HT-29 (cell line): ENCODE measurements at regions not wholly inside any gene's neighbourhood (a gene's known extent, or its start where the extent isn't known, plus 50 kb on each side); places are given as distances from the start of the nearest gene placed in this dataset.
A peak's percentile ranks its signal among the peaks of the same experiment; 100 is the strongest.

Experiments used
- DNase-seq: peaks from one replicate; pipeline ENCODE4 v3.0.0-alpha.2; 2015; ENCODE audit warnings: low spot score

DNA sequence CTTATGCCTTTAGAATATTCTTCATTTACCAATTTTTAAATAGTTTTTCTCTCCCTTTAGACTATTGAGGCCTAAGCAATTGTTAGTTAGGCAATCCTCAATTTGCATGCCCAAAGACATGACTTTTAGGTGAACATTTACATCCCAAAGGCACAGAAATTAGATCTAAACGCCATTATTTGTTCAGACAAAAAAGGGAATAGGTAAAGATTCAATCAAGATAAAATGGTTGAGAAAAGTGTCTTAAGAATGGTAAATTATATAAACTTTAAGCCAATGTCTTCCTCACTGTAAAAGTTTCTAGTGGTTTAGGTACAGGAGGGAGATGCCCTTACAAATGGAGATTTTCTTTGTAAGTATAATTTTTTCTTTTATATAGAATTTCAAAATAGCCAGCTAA, 50.2 kb upstream of the MME start:
- DNase-seq = no peak

DNA sequence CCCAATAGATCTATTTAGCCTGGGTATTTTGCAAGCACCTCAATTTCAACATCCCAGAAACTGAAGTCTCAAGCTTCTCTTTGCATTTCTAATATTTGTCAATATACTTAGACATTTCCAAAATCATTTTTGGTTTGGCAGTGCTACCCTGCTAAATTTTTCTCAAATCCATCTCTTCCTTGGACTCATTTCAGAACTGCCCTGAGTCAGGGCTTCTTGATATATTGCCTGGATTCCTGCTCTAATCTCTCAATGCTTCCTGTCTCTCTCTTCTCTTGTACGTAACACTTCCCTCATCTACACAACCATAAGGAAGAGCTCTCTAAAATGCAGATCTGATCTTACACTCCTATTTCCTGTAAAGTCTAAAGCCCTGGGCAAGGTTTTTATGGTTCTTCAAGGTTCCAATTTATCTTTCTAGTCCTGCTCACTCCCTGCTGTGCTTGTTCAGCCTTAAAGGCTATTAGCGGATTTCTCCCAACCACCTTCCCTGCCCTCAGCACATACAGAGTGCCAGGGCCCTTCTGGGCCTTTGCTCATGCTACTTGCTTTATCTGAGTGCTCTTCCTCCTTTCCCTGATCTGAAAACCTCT, 53.0 kb upstream of the MME start:
- no peak for DNase-seq

DNA sequence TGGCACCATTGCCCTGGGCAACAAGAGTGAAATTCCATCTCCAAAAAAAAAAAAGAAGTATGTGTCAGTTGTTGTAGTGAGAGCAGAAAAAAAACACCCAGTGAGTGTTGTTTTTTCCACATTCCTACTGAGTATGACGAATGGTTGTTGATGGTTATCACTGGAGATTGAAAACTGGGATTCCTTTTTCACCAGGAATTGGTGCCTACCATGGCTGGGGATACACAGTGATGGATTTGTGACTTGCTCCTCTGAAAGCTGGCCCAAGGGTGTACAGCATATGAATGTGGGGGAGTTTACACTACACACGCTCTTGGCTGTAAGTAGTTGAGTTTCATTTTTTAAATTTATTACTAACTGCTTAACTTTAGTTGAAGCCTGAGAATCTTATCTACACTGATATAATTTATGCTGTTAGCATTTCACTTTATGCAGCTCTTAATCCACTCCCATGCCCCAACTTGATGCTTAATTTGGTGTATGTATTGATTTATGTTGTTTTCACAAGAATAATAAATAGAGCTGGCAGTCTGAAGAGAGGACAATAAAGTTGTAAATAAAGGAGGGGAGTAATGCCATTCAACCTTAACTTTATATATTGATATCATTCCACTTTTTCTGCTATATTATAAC, 56.0 kb upstream of the MME start:
- DNase-seq = no peak

DNA sequence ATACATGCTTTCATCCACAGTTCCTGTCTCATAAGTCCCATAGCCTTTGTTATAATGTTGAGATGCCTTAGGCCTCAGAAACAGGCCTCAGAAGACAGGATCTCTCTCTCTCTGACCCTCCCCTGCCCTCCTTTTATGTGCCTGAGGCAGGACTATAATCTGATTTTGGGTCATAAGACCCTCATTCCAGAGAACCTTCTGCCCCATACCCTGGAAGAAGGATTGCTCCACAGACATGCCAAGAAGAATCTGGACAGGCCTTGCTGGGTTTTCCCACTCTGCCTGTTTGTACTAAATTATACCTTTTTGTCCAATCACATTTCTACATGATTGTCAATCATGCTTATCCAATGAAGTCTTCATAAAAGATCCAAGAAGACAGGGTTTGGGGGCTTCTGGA, 57.2 kb upstream of the MME start:
- DNase-seq = no peak

DNA sequence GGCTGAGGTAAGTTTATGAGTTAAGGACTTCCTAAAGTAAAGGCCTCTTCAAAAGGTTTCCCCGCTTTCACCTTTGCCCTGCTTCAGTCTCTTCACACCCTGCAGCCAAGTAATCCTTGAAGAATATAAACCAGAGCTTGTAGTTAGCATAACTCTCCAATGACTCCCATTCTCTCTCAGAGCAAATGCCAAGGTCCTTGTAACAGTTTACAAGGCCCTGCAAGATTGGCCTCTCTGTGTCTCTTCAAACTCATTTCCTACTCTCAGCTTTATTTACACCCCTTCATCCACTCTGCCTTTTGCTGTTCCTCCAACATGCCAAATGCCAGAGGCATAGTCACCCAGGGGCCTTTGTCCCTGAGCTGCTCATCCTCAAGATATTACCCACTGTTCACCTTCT, 60.5 kb upstream of the MME start:
- peak; percentile 75 for DNase-seq

DNA sequence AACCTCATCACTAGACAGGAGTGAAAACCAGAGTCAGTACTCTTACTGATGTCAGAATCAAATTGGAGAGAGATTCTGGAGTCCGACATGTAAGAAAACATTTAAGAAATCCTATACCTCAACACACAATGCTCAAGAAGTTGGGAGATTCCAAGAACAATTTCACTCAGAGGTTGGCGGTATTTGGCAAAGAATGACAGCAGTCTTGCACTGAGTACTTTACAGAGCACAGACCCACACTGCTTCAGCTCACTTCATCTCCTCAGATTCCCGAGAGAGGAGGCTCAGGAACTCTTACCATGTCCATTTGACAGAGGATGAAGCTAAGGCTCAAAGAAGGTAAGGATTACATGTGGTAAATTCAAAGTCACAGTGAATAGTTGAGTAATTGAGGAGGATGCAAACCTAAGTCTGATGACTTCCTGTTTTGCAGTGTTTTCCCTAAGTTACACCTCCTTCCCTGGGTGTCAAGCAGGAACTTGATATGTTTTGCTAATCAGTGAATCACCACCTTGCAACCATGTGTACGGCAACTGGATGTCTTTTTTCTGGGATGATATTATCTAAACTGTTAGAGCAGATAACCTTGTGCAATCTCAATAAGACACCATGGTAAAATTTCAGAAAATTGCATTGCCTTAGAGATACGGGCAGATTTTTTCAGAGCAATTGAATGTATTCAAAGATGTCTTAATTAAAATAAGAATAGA, 61.3 kb upstream of the MME start:
- peak; percentile 37 for DNase-seq

DNA sequence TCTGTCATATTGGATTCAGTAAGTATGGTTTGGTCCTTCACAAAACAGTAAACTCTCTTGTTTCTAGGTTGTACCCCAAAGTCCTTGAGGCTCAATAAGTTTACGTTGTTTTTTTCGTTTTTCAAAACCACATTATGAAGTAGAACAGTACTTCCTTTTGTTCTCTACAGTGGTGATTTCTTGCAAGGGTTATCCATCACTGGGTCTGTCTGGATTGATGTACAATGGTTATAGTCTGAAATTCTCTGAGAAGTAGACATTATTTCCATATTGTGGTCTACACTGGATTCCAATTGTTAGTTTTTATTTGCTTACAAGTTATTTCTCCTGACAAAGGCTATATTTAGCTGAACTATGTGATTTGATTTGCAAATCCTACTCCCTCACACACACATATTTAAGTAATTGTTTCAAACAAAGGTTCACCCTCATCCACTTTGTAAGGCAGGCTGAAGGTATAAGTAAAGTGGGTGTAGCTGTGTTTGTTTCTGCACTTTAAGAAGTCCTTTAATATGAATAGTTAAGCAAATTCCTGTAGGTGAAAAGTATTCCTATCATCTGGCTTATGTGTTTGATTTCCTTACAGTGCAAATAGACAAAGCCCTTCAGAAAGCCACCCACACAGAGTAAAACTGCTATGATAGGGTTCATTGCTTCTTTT, 64.2 kb upstream of the MME start:
- peak; percentile 12 for DNase-seq

DNA sequence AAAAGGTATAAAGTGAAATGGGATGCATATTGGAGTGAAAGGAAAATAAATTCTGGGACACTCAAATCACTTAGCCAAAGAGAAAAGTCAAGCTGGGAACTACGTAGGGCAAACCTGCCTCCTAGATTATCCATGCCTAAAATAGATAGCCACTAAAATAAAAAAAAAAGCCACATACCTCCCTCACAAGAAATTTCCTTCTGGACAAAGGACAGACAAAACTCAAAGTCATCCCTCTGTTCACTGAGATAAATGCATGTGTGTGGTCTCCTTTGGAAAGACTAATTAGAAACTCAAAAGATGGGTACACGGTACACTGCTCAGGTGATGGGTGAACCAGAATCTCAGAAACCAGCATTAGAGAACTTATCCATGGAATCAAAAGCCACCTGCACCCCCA, 65.2 kb upstream of the MME start:
- no peak for DNase-seq

DNA sequence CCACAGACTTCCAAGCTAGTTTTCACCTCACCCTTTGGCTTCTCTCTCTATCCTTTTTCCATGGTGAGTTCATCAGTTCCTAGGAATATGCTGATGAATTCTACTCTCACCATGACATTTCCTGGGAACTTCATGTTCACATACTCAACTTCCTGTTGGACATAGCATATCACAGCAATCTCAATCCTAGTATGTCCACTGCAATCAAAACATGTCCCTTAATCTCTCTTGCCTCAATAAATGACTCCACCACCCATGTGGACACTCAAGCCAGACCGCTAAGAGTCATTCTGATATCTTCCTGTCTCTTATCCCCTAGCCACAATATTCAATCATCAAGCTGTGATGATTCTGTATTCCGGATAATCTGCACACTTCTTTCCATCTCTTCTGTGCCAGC, 66.7 kb upstream of the MME start:
- no peak for DNase-seq

DNA sequence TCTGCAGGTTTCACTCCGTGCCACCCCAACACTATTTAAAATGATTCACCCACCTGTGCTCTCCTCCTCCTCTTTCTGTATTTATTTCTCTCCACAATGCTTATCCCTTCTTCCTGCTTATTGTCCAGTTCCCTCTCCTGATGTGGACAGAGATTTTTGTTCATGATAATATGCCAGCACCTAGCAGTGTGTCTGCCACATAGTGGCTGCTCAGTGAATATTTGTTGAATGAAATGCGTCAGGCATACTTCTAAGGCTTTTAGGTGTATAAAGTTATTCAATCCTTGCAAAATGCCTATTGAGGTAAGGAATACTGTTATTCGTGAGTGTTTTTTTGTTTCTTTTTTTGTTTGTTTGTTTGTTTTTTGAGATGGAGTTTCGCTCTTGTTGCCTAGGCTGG, 67.5 kb upstream of the MME start:
- DNase-seq = peak; percentile 12

DNA sequence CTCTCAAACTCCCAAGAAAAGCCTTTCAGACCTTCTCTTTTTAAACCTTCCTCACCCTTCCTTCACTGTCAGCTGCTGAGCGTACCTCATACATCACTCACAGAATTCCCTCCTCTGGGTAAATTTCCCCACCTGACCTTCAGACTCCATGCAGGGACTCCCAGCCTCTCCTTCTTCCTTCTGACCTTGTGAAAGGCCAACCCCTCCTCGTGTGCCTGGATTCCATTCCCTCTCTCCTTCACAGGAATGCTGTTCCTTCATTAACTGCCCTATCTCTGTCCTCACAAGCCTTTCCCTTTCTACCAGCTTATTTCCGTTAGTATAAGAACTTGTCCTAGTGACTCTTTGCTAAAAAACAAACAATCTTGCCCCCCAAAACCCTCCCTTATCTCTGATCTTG, 69.7 kb upstream of the MME start:
- DNase-seq = no peak

DNA sequence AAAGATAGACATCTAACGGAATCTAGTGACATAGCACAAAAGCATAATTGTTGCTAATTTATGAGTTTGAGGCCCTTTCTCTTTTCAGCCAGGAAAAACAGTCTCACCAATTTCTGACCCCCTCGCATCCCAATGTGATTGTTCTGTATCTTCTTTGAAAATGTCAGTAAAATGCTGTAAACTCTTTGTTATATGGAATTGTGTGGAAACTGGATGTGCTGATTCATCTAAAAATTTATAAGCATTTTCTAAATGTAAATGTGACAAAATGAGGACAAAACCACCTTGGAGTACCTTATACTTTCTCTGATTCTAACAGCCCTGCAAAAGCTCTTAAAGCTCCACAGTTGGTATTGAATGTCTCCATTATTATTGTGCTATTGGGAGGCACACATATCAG, 70.9 kb upstream of the MME start:
- no peak for DNase-seq

DNA sequence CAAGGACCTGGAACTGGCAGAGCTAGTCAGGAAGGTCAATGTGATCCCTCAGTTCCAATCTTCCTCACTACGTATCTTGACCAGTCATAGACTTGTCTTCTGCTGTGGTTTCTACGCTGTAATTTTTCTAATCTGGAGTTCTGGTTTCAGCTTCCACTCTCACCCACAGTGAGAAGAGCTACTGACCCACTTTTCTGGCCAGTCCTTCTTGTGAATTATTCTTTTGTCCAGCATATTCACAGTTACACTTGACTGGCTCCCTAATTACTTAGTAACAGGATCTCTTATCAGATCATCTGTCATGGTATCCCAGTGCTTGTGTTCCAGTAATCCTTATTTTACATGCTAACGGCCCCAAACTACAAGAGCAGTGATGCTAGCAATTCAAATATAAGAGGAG, 72.4 kb upstream of the MME start:
- no peak for DNase-seq

DNA sequence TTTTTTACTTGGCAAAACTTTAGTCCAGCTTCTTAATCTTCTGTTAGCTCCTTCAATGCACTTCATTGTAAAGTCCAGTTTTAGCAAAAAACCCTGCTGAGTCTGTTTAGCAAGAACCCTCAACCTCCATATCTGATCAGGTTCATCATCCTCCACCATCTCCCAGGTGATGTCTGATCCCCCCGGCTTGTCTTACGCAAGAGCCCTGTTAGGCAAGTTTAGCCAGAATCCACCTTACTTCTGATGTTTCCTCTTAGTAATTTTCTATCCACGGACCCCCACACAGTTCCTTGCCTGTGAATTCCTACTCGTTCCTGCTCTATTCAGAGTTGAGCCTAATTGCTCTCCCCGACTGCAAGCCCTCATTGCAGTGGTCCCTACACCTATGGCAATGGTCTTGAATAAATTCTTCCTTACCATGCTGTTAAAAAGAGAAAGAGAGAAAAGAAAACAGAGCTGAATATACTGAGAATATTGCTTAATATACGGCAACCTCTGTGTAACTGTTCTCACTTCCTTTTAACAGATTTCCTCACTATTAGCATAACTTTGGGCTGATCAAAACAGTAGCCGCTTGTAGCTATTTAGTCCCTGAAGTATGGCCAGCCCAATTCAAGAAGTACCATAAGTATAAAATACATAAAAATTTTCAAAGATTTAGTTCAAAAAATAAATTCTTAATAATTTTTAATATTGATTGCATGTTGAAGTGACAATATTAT, 78.7 kb upstream of the MME start:
- no peak for DNase-seq

DNA sequence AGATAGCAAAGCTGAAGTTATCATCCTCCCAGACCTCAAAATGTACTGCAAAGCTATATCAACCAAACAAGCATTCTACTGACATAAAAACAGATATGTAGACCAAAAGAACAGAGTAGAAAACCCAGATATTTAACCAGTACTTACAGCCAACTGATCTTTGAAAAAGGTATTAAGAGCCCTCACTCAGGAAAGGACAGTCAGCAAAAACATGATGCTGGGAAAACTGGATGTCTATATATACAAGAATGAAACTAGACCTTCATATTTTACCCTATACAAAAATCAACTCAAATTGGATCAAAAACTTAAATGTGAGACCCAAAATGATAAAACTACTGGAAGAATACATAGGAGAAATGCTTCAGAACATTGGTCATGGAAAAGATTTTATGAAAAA, 87.5 kb upstream of the MME start:
- no peak for DNase-seq

DNA sequence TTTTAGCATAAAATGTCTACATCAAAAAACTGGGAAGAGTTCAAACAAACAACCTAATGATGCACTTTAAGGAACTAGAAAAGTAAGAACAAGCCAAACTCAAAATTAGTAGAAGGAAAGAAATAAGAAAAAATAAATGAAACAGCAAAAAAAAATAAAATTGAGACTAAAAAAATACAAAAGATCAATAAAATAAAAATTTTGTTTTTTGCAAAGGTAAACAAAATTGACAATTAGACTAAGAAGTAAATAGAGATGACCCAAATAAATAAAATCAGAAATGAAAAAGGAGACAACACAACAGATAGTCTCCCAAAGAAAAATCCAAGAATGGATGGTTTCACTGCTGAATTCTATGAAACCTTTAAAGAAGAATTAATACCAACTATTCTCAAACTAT, 89.6 kb upstream of the MME start:
- DNase-seq = no peak

DNA sequence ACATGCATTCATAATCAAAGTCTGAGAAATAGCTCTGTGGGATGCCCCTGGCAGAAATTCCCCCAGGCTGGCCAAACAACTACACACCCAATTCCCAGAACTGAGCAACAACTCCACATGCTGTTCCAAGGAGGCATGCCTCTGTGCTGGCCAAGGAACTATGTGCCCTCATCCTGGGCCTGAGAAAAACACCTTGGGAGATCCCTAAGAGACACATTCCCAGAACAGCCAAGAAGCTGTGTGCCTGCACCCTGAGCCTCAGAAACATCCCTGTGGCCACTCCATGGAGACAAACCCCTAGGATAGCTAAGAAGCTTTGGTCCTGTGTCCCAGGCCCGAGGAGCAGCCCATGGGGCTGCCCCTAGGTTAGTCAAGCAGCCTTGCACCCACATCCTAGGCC, 92.3 kb upstream of the MME start:
- DNase-seq = no peak

DNA sequence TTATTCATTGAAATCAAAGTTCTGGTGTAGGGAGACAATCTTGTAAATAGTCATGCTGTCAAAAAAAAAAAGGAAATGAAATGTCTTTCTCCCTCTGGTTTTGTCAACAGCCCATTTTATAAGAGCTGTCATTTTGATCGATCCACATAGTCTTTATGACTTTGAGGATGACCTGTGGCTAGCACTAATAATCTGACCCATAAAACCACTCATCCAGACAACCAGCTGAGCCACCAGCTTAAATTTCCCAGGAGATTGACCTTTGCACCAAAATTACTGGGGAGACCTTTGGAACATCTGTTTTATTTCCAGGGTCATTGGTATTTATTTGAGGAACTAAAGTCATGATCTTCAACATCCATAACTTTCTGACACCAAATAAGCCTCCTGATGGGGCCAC, 98.5 kb upstream of the MME start:
- no peak for DNase-seq

DNA sequence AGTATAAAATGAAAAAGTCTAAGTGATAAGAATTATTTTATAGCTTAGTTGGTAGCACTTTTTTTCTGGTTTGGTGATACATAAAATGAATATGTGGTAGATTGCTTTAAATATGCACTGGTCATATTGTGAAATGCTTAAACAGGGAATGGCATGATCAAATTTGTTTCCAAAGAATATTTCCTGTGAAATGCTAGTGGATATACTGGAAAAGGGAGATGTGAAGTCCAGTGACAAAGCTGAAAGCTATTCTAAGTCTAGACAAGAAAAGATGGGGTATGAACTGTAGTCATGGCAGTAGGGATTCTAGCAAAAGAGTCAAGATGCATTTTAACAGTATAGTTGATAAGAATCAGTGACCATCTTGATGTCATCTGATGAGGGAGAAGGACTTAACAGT, 98.9 kb upstream of the MME start:
- no peak for DNase-seq

DNA sequence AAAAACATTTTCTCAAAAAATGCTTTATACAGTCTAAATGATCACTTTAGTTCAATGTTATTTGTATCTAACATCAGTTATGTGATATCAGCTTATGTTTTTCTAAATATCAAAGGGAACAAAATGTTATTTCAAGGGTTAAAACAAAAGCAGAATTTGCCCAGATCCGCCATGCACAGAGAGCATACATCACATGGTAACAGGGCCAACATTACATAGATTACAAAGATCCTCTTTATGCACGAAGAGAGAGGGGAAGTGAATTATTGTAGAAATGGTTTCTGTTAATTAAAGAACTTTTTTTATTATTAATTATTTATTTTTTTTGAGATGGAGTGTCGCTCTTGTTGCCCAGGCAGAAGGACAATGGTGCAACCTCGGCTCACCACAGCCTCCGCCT, 100.8 kb upstream of the MME start:
- DNase-seq = no peak

DNA sequence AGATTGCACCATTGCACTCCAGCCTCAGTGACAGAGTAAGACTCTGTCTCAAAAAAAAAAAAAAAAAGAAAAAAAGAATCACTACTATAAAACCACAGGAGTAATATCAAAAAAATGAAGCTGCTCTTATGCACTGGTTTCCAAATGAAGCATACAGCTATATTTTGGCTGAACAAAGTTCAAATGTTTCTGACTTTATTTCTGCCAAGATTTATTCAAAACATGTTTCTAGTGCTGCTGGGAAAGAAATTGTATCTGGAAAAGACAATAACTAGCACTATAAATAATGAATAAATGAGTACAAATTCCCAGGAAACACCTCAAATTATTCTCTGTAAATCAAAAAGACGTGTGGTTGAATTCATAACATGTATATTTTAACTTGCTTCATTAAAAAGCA, 102.5 kb upstream of the MME start:
- DNase-seq = no peak
